VCaP (cell line): ENCODE measurements at regions not wholly inside any gene's neighbourhood (a gene's known extent, or its start where the extent isn't known, plus 50 kb on each side); places are given as distances from the start of the nearest gene placed in this dataset.
"Not testable (repeated sequence)": the region's sequence is repeated elsewhere in the genome, so short reads cannot be mapped to it uniquely, and the experiment has no call there.

Experiments used
- H3K27ac ChIP-seq: fragments of 450-650 bp; 2 replicates; pipeline ENCODE4 v1.5.1; 2017
- CTCF ChIP-seq: fragments of 450-650 bp; conservative IDR thresholded peaks from 2 replicates; pipeline ENCODE4 v1.5.1; 2017; ENCODE audit warnings: mild to moderate bottlenecking, moderate library complexity

GRCh38 chr3:177789500-177789899 lies 592.2 kb upstream of the TBL1XR1 start:
- no peak for TF ChIP-seq CTCF
- H3K27ac ChIP-seq = no peak overlapping the region

GRCh38 chr3:177792311-177793030 lies 595.2 kb upstream of the TBL1XR1 start:
- H3K27ac ChIP-seq = no peak overlapping the region
- no peak for TF ChIP-seq CTCF

GRCh38 chr3:177793451-177793850 lies 596.2 kb upstream of the TBL1XR1 start:
- no peak for TF ChIP-seq CTCF
- no peak overlapping the region for H3K27ac ChIP-seq

DNA sequence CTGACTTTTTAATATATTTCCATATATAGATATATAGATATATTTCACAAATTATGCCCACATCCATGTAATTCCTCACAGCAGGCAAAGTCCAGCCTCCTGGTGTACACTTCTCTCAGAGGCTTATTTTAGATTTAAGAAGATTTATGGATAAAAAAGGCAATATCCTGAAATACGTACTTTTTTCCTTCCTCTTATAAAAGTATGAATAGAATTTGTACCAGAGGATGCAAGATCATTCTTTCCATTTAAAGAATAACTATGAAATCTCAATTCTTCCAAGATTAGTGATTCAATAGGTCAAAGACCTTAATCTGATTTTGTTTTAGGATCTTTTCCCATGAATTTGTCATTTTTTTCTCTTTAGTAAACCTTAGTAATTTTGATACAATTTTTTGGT lies 597.9 kb upstream of the TBL1XR1 start:
- no peak overlapping the region for H3K27ac ChIP-seq
- TF ChIP-seq CTCF = no peak

DNA sequence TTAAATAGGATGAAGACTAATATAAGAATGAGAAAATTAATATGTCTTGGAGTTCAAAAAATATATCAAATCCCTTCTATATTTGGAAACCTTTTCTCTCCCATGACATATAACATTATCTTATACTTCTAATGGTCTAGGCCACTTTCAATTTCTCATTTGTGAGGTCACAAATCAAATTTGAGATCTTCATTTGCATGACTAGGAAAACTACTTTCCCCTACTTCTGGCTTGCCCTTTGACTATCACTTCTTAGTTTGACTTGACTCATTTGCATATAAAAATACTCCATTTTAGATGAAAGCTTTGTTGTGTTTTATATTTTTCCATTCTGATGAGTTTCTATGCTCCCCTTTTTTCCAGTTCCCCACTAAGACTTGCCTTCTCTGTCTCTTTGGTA lies 598.6 kb upstream of the TBL1XR1 start:
- H3K27ac ChIP-seq = no peak overlapping the region
- no peak for TF ChIP-seq CTCF

GRCh38 chr3:177800147-177800546 lies 602.9 kb upstream of the TBL1XR1 start:
- H3K27ac ChIP-seq = not testable (repeated sequence)

GRCh38 chr3:177800561-177800960 lies 603.3 kb upstream of the TBL1XR1 start:
- no peak overlapping the region for H3K27ac ChIP-seq
- no peak for TF ChIP-seq CTCF

GRCh38 chr3:177802151-177802900 lies 605.0 kb upstream of the TBL1XR1 start:
- H3K27ac ChIP-seq = no peak overlapping the region
- TF ChIP-seq CTCF = no peak
